ENCODE measurements at regions not wholly inside any gene's neighbourhood (a gene's known extent, or its start where the extent isn't known, plus 50 kb on each side); places are given as distances from the start of the nearest gene placed in this dataset.
"Not testable (repeated sequence)": the region's sequence is repeated elsewhere in the genome, so short reads cannot be mapped to it uniquely, and the experiment has no call there.

DNA sequence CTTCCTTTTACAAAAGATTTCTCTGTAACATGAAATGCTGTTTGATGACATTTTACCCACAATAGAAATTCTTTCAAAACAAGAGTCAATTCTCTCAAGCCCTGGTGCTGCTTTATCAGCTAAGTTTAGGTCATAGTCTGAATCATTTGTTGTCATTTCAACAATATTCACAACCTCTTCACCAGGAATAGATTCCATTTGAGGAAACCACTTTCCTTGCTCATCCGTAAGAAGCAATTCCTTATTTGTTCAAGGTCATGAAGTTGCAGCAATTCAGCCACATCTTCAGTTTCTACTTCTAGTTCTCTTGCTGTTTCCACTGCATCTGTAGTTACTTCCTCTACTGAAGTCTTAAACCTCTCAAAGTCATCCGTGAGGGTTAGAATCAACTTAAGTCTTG lies 315.3 kb downstream of the TYW1 start:
- WGBS: 81% methylated on average over 2 of the region's 2 CpGs
- TF ChIP-seq EP300 (IDR thresholded peaks at IDR 0.05) (no peak), POLR2AphosphoS5 (IDR thresholded peaks at IDR 0.05) (no peak), POLR2A (IDR thresholded peaks at IDR 0.05) (no peak)
- TF ChIP-seq, protein P1, sequence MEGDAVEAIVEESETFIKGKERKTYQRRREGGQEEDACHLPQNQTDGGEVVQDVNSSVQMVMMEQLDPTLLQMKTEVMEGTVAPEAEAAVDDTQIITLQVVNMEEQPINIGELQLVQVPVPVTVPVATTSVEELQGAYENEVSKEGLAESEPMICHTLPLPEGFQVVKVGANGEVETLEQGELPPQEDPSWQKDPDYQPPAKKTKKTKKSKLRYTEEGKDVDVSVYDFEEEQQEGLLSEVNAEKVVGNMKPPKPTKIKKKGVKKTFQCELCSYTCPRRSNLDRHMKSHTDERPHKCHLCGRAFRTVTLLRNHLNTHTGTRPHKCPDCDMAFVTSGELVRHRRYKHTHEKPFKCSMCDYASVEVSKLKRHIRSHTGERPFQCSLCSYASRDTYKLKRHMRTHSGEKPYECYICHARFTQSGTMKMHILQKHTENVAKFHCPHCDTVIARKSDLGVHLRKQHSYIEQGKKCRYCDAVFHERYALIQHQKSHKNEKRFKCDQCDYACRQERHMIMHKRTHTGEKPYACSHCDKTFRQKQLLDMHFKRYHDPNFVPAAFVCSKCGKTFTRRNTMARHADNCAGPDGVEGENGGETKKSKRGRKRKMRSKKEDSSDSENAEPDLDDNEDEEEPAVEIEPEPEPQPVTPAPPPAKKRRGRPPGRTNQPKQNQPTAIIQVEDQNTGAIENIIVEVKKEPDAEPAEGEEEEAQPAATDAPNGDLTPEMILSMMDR (IDR thresholded peaks at IDR 0.05): no peak

DNA sequence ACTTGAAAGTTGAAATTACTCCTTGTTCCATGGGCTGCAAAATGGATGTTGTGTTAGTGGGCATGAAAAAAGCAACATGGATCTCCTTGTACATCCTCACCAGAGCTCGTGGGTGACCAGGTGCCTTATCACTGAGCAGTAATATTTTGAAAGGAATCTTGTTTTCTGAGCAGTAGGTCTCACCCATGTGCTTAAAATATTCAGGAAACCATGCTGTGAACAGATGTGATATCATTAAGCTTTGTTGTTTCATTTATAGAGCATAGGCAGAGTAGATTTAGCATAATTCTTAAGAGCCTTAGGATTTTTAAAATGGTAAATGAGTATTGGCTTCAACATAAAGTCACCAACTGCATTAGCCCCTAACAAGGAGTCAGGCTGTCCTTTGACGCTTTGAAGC lies 316.6 kb downstream of the TYW1 start:
- peaks cover 91% of the 10 kb centered on the region for H3K36me3 ChIP-seq

More for the DNA sequence above, 315.3 kb downstream of the TYW1 start:
- DNase-seq (ENCODE audit: low spot score in 2 of 2): no peak
- Histone ChIP-seq H3K4me1 (no peaks in the 10 kb centered on the region), H3K36me3 (peaks cover 91% of the 10 kb centered on the region), H3K9me3 (no peaks in the 10 kb centered on the region), H3K4me3 (no peak overlapping the region), H3K27me3 (no peaks in the 10 kb centered on the region), H3K27ac (no peak overlapping the region)

GRCh38 chr7:67316902-67317301 lies 320.3 kb downstream of the TYW1 start:
- H3K27me3 ChIP-seq; H3K4me3 ChIP-seq; H3K4me1 ChIP-seq; DNase-seq (ENCODE audit: low spot score in 2 of 2); H3K27ac ChIP-seq; H3K9me3 ChIP-seq: not testable (repeated sequence)
- peaks cover 74% of the 10 kb centered on the region for H3K36me3 ChIP-seq
- WGBS: 99% methylated on average over 4 of the region's 4 CpGs

More for the DNA sequence above, 316.6 kb downstream of the TYW1 start:
- TF ChIP-seq, protein P1 (IDR thresholded peaks at IDR 0.05): no peak
- WGBS: 90% methylated on average over 2 of the region's 2 CpGs
- no peaks in the 10 kb centered on the region for H3K9me3 ChIP-seq
- no peak overlapping the region for H3K4me3 ChIP-seq
- no peak for DNase-seq (ENCODE audit: low spot score in 2 of 2)
- no peaks in the 10 kb centered on the region for H3K4me1 ChIP-seq
- H3K27me3 ChIP-seq: no peaks in the 10 kb centered on the region
- H3K27ac ChIP-seq: no peak overlapping the region

- H3K9me3 ChIP-seq; DNase-seq (ENCODE audit: low spot score in 2 of 2); H3K27me3 ChIP-seq; H3K4me3 ChIP-seq; H3K36me3 ChIP-seq; H3K27ac ChIP-seq; H3K4me1 ChIP-seq: not testable (repeated sequence)
- WGBS: 88% methylated on average over 5 of the region's 5 CpGs
Observed at GRCh38 chr7:67328257-67328656, 331.6 kb downstream of the TYW1 start.

DNA sequence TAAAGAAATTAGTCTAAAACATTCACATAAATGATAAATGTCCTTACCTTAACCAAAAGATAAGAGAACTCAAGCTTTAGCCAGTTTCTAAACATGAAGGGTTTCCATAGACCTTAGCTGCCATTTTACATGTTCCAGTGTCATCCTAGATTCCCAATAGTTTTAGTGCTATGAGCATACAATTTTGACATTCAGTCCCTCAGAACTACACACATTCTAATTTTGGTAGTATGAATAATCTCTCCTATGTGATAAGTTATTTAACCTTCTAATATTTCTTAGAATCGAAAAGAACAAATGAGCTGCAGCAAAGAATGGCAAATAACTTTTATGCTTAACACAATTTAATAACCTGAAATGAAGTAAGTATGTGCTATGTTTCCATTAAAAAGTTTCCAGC lies 338.5 kb downstream of the TYW1 start:
- not testable (repeated sequence) for H3K27ac ChIP-seq; H3K4me3 ChIP-seq; H3K27me3 ChIP-seq; H3K4me1 ChIP-seq; H3K9me3 ChIP-seq; H3K36me3 ChIP-seq; DNase-seq (ENCODE audit: low spot score in 2 of 2)
- WGBS: 94% methylated on average over 1 of the region's 1 CpG

DNA sequence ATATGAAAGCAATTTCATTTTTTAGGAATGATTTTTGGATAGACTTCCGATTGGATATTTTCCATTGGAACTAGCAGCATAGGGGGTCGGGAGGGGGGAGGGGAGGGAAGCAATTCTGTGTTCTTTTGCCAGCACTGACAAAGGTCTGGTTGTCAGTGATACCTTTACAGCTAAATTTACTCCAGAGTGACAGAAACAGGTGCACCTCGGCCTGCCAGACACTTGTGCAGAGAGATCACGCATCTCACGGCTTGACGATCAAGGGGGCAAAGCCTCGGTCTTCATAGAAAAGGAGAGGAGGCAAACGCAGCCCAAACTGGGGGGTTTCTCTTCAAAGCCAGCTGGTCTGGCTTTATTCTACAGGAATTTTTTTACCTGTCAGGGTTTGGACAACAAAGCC lies 339.0 kb downstream of the TYW1 start:
- H3K36me3 ChIP-seq; H3K4me3 ChIP-seq; H3K27ac ChIP-seq; H3K9me3 ChIP-seq; H3K27me3 ChIP-seq; DNase-seq (ENCODE audit: low spot score in 2 of 2); H3K4me1 ChIP-seq: not testable (repeated sequence)
- no CpG with 5 or more reads among the region's 8 CpGs for WGBS

GRCh38 chr7:67338545-67338944 lies 341.9 kb downstream of the TYW1 start:
- H3K9me3 ChIP-seq; DNase-seq (ENCODE audit: low spot score in 2 of 2); H3K4me1 ChIP-seq; H3K27ac ChIP-seq; H3K27me3 ChIP-seq; H3K4me3 ChIP-seq; H3K36me3 ChIP-seq: not testable (repeated sequence)

GRCh38 chr7:67341153-67341768 lies 344.6 kb downstream of the TYW1 start:
- peak in 1 of 2 donors; percentile 23 for DNase-seq (ENCODE audit: low spot score in 2 of 2)
- 92% methylated on average over 10 of the region's 10 CpGs for WGBS
- H3K27me3 ChIP-seq: no peaks in the 10 kb centered on the region
- no peak overlapping the region for H3K4me3 ChIP-seq
- no peak overlapping the region for H3K27ac ChIP-seq
- no peaks in the 10 kb centered on the region for H3K9me3 ChIP-seq
- H3K4me1 ChIP-seq: no peaks in the 10 kb centered on the region
- TF ChIP-seq EP300 (IDR thresholded peaks at IDR 0.05) (no peak), POLR2A (IDR thresholded peaks at IDR 0.05) (no peak), POLR2AphosphoS5 (IDR thresholded peaks at IDR 0.05) (no peak)
- TF ChIP-seq, protein P1 (IDR thresholded peaks at IDR 0.05): no peak
- peaks cover 9% of the 10 kb centered on the region for H3K36me3 ChIP-seq
